Immature natural killer cell (primary cell): ENCODE measurements at regions not wholly inside any gene's neighbourhood (a gene's known extent, or its start where the extent isn't known, plus 50 kb on each side); places are given as distances from the start of the nearest gene placed in this dataset.

Experiments
- DNase-seq, 3 donors: peaks; one replicate each; pipeline ENCODE4 v3.0.0; 2022; ENCODE audit warnings: mixed read lengths in 1 of 3
- H3K27ac Mint-ChIP-seq, 6 donors: one replicate each; pipeline ENCODE4 v1.8.0; 2020; ENCODE audit warnings: mixed read lengths in 6 of 6, mild to moderate bottlenecking in 5 of 6, inconsistent platforms in 4 of 6, moderate library complexity in 3 of 6
- H3K27me3 Mint-ChIP-seq, 3 donors: one replicate each; pipeline ENCODE4 v1.8.0; 2020 to 2021; ENCODE audit warnings: low read depth in 3 of 3, mild to moderate bottlenecking in 3 of 3, mixed read lengths in 3 of 3, moderate library complexity in 3 of 3, inconsistent platforms in 1 of 3
- H3K36me3 Mint-ChIP-seq, 3 donors: one replicate each; pipeline ENCODE4 v1.8.0; 2020; ENCODE audit warnings: mixed read lengths in 3 of 3, inconsistent platforms in 2 of 3, mild to moderate bottlenecking in 2 of 3
- H3K4me1 Mint-ChIP-seq, 2 donors: one replicate each; pipeline ENCODE4 v1.8.0; 2020; ENCODE audit warnings: inconsistent platforms in 2 of 2, mild to moderate bottlenecking in 2 of 2, mixed read lengths in 2 of 2, moderate library complexity in 1 of 2
- H3K4me3 Mint-ChIP-seq, 5 donors: one replicate each; pipeline ENCODE4 v1.8.0; 2020; ENCODE audit warnings: mild to moderate bottlenecking in 5 of 5, mixed read lengths in 5 of 5, inconsistent platforms in 3 of 5, moderate library complexity in 3 of 5
- H3K9me3 Mint-ChIP-seq, 6 donors: one replicate each; pipeline ENCODE4 v1.8.0; 2020; ENCODE audit warnings: mild to moderate bottlenecking in 6 of 6, mixed read lengths in 6 of 6, inconsistent platforms in 4 of 6, moderate library complexity in 3 of 6

DNA sequence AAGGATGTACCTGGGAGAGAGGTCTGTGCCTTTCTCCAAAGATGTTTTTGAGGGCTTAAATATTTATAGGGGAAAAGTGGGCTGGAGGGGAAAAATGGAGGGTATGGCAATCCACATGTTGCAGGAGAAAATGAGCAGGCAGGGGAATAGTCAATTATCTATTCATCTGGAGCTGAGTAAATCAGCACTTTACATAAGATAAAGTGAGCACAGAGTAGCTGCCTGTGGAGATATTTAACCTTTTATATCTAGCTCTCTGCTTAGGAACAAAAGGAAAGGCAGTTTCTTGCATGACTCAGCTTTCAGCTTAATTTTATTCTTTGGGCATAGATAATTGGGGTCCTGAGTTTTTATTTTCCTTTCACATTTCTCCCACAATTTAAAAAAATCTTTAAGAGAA lies 93.6 kb upstream of the NPY2R start:
- H3K9me3 Mint-ChIP-seq, result peaks cover 6 to 19% (median 13%) of the 10 kb centered on the region in 6 donors
- no peak overlapping the region for H3K27ac Mint-ChIP-seq
- H3K27me3 Mint-ChIP-seq, result peaks cover 0 to 5% (median 0%) of the 10 kb centered on the region in 3 donors
- H3K36me3 Mint-ChIP-seq, result no peaks in the 10 kb centered on the region
- no peak overlapping the region for H3K4me3 Mint-ChIP-seq
- H3K4me1 Mint-ChIP-seq, result no peaks in the 10 kb centered on the region
- no peak for DNase-seq

GRCh38 chr4:155119006-155119405 lies 89.4 kb upstream of the NPY2R start:
- DNase-seq, result no peak
- H3K27ac Mint-ChIP-seq, result no peak overlapping the region
- no peaks in the 10 kb centered on the region for H3K4me1 Mint-ChIP-seq
- H3K36me3 Mint-ChIP-seq, result no peaks in the 10 kb centered on the region
- no peak overlapping the region for H3K4me3 Mint-ChIP-seq
- H3K27me3 Mint-ChIP-seq, result no peaks in the 10 kb centered on the region
- H3K9me3 Mint-ChIP-seq, result peaks cover 3 to 13% (median 6%) of the 10 kb centered on the region in 6 donors

DNA sequence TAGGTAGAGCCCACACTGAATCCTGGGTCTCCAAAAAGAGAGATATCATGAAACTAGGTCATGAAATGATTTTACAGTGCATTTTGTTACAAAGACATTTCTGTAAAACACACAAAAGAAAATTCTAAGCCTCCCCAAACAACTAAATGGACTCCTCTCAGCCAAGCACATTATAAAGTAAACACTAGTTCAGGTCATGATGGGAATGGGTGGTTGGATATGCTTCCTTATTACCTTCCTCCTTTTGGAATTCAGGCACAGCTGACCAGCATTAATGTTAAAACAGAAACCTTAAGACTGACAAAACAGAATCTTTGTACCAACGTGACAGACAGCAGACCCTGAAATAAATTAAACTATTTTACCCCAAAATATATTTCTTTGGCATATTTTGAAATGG lies 87.9 kb upstream of the NPY2R start:
- no peak overlapping the region for H3K4me3 Mint-ChIP-seq
- no peak for DNase-seq
- H3K9me3 Mint-ChIP-seq, result peaks cover 3 to 13% (median 6%) of the 10 kb centered on the region in 6 donors
- H3K4me1 Mint-ChIP-seq, result no peaks in the 10 kb centered on the region
- H3K27me3 Mint-ChIP-seq, result no peaks in the 10 kb centered on the region
- peaks cover 0 to 3% (median 0%) of the 10 kb centered on the region in 3 donors for H3K36me3 Mint-ChIP-seq
- H3K27ac Mint-ChIP-seq, result no peak overlapping the region

- H3K4me3 Mint-ChIP-seq, result no peak overlapping the region
- H3K27me3 Mint-ChIP-seq, result no peaks in the 10 kb centered on the region
- no peak for DNase-seq
- H3K9me3 Mint-ChIP-seq, result peaks cover 3 to 13% (median 6%) of the 10 kb centered on the region in 6 donors
- H3K27ac Mint-ChIP-seq, result no peak overlapping the region
- peaks cover 0 to 3% (median 0%) of the 10 kb centered on the region in 3 donors for H3K36me3 Mint-ChIP-seq
- H3K4me1 Mint-ChIP-seq, result no peaks in the 10 kb centered on the region
These were observed 86.1 kb upstream of the NPY2R start for GRCh38 chr4:155122382-155122781.

GRCh38 chr4:155134136-155134535 lies 74.3 kb upstream of the NPY2R start:
- H3K4me1 Mint-ChIP-seq, result no peaks in the 10 kb centered on the region
- H3K27ac Mint-ChIP-seq, result no peak overlapping the region
- no peak for DNase-seq
- H3K27me3 Mint-ChIP-seq, result peaks cover 0 to 1% (median 0%) of the 10 kb centered on the region in 3 donors
- H3K36me3 Mint-ChIP-seq, result no peaks in the 10 kb centered on the region
- no peak overlapping the region for H3K4me3 Mint-ChIP-seq
- H3K9me3 Mint-ChIP-seq, result peaks cover 2 to 12% (median 4%) of the 10 kb centered on the region in 6 donors

DNA sequence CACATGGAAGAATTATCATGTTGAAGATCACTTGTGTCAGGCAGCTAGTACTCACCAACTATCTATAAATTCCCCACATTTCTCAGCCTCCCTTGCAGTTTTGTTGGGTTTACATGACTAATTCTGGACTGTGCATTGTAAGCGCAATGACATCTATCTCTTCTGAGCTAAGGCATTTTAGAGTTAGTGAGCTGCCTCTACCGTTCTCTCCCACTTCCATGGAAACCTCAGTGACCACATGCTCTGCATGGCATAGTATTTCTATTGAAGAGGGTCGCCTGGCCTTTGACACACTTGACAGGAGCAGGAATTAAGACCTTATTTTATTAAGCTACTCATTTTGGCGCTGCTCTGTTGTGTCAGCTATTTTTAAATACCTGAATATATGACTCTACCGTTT lies 67.5 kb upstream of the NPY2R start:
- H3K9me3 Mint-ChIP-seq, result peaks cover 0 to 14% (median 4%) of the 10 kb centered on the region in 6 donors
- H3K4me3 Mint-ChIP-seq, result no peak overlapping the region
- no peaks in the 10 kb centered on the region for H3K36me3 Mint-ChIP-seq
- no peak overlapping the region for H3K27ac Mint-ChIP-seq
- H3K4me1 Mint-ChIP-seq, result no peaks in the 10 kb centered on the region
- DNase-seq, result no peak
- peaks cover 0 to 4% (median 0%) of the 10 kb centered on the region in 3 donors for H3K27me3 Mint-ChIP-seq

GRCh38 chr4:155143512-155143911 lies 64.9 kb upstream of the NPY2R start:
- Mint-ChIP-seq H3K9me3 (peaks cover 0 to 14% (median 4%) of the 10 kb centered on the region in 6 donors), H3K27me3 (peaks cover 0 to 4% (median 0%) of the 10 kb centered on the region in 3 donors), H3K36me3 (no peaks in the 10 kb centered on the region), H3K4me3 (no peak overlapping the region), H3K4me1 (no peaks in the 10 kb centered on the region), H3K27ac (no peak overlapping the region)
- no peak for DNase-seq
